Heart left ventricle (tissue), 16 donors: ENCODE measurements at regions not wholly inside any gene's neighbourhood (a gene's known extent, or its start where the extent isn't known, plus 50 kb on each side); places are given as distances from the start of the nearest gene placed in this dataset.

Source experiments
- ATAC-seq, 4 donors: fragments of 200-7000 bp; cut with Tn5 transposase; one replicate each; pipeline ENCODE4 v1.9.1; 2020 to 2022; ENCODE audit warnings: moderate library complexity in 4 of 4, mild to moderate bottlenecking in 3 of 4, moderate number of reproducible peaks in 1 of 4
- DNase-seq, 5 donors: peaks; one replicate each; pipeline ENCODE4 v3.0.0-alpha.2; 2020
- H3K27ac ChIP-seq, 12 donors: fragments of 200-600 bp; sonication (generic) in 4 of 12; one replicate each; pipeline versions ENCODE4 v1.5.0 to v1.8.0; 2016 to 2022; ENCODE audit warnings: mild to moderate bottlenecking in 2 of 12
- H3K27me3 ChIP-seq, 9 donors: fragments of 200-600 bp; sonication (generic) in 2 of 9; one replicate each; pipeline versions ENCODE4 v1.5.1 to v1.8.0; 2016 to 2022; ENCODE audit warnings: mild to moderate bottlenecking in 3 of 9
- H3K36me3 ChIP-seq, 9 donors: fragments of 200-600 bp; sonication (generic) in 2 of 9; one replicate each; pipeline versions ENCODE4 v1.5.0 to v1.8.0; 2018 to 2022; ENCODE audit warnings: mild to moderate bottlenecking in 2 of 9
- H3K4me1 ChIP-seq, 12 donors: fragments of 200-600 bp; sonication (generic) in 4 of 12; one replicate each; pipeline versions ENCODE4 v1.5.0 to v1.8.0; 2016 to 2022; ENCODE audit warnings: mild to moderate bottlenecking in 3 of 12
- H3K4me3 ChIP-seq, 12 donors: fragments of 200-600 bp; sonication (generic) in 4 of 12; one replicate each; pipeline versions ENCODE4 v1.5.0 to v1.8.0; 2017 to 2022; ENCODE audit warnings: mild to moderate bottlenecking in 9 of 12, moderate library complexity in 4 of 12
- H3K9me3 ChIP-seq, 12 donors: fragments of 200-600 bp; sonication (generic) in 4 of 12; one replicate each; pipeline versions ENCODE4 v1.5.0 to v1.8.0; 2016 to 2022; ENCODE audit warnings: mild to moderate bottlenecking in 1 of 12
- CTCF ChIP-seq, 12 donors: fragments of 200-600 bp; sonication (generic) in 4 of 12; IDR thresholded peaks; one replicate each; pipeline versions ENCODE4 v1.5.0 to v1.8.0; 2018 to 2022; ENCODE audit warnings: antibody characterized with exemption in 12 of 12, mild to moderate bottlenecking in 5 of 12
- POLR2A ChIP-seq, 2 donors: fragments of 450-650 bp; IDR thresholded peaks; one replicate each; pipeline ENCODE4 v1.6.1; 2017; ENCODE audit warnings: antibody characterized with exemption in 2 of 2, mild to moderate bottlenecking in 2 of 2, moderate library complexity in 2 of 2
- WGBS, 4 donors: extraction: QIAGEN DNeasy Blood & Tissue Kit in 2 of 4; methylation state at CpG; one replicate each; pipeline versions ENCODE4 v1.1.5 to v1.1.7; 2013 to 2018; 5-methylcytosine and 5-hydroxymethylcytosine counted together
- intact Hi-C, 10 donors: fragments of 100-400 bp; cut with DNase I; formaldehyde crosslinking; loops; one replicate each; pipeline versions ENCODE4 v1.11.1 to v1.14.2; 2022
- donor health status: ischemic (EF 13 %, LVEDD 7.1; RV severe dilation, severe dysfunction).
- donor health status: healthy with polysubstance abuse.
- donor health status: DM: no; HTN: yes; CAD: no.
- donor health status: DM: no; HTN: no; CAD: no.
- donor health status: ischemic (EF 25% LVEDD 6.9; RV normal size, moderate dysfunction).
- donor health status: ischemic (EF 25% LVEDD 5.7; RV mildly dilated, moderate dysfunction).
- donor health status: healthy.
- donor health status: DM: yes; HTN: yes; CAD: no.
- donor health status: ischemic (EF 35%, LVEDD 5.7; RV mildly dilated, moderate dysfunction).
- donor health status: nonischemic (EF 11% LVEDD 7.7; RV severe dilation, severe dysfunction).
- donor health status: DM: yes; HTN: yes; CAD: no.
- donor health status: PGD.
- donor health status: ischemic (EF 29% LVEDD 5.4; RV normal size, mild dysfunction).
- donor health status: nonischemic (EF 23%, LVEDD 6.1; RV moderate dilation, normal function).

GRCh38 chr5:161600156-161600555 is 53.6 kb upstream of the GABRB2 start:
- ATAC-seq, result no peak

DNA sequence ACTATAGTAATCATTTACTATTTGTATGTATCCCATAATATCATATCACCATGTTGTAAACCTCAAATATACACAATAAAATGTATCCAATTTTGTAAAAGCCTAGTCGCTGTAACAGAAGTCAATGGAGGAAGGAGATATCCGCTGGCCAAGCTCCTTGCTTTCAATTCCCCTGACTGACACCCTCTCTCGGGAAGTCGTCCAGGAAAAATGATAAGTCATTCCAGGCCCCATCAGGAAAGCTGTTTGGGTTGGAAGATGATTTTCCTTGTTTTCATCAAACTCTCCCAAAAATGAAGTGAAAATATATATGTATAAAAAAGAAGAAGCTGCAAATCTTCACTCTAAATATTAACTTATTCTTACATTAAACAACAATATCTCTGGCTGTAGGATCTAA is 52.2 kb upstream of the GABRB2 start:
- DNase-seq (no peak), ATAC-seq (no peak)
- H3K27ac ChIP-seq, result no peak overlapping the region
- intact Hi-C loops, result no loop called here
- WGBS, 4 donors, result 50 to 63% (median 57%) methylated on average over 4 of the region's 4 CpGs
- H3K4me3 ChIP-seq, result no peak overlapping the region
- peaks cover 0 to 2% (median 0%) of the 10 kb centered on the region in 12 donors for H3K9me3 ChIP-seq
- H3K36me3 ChIP-seq, result no peaks in the 10 kb centered on the region
- no peak for TF ChIP-seq CTCF (IDR thresholded peaks at IDR 0.05)
- no peak for TF ChIP-seq POLR2A (IDR thresholded peaks at IDR 0.05)
- no peaks in the 10 kb centered on the region for H3K4me1 ChIP-seq
- H3K27me3 ChIP-seq, result no peaks in the 10 kb centered on the region

More at GRCh38 chr5:161600156-161600555, 53.6 kb upstream of the GABRB2 start:
- DNase-seq, result no peak
- Histone ChIP-seq H3K4me3 (no peak overlapping the region), H3K4me1 (no peaks in the 10 kb centered on the region), H3K9me3 (peaks cover 0 to 2% (median 0%) of the 10 kb centered on the region in 12 donors), H3K27me3 (no peaks in the 10 kb centered on the region), H3K36me3 (no peaks in the 10 kb centered on the region), H3K27ac (no peak overlapping the region)
- 63 to 70% (median 66%) methylated on average over 3 of the region's 3 CpGs for WGBS, 4 donors
- TF ChIP-seq CTCF (IDR thresholded peaks at IDR 0.05) (no peak), POLR2A (IDR thresholded peaks at IDR 0.05) (no peak)
- intact Hi-C loops, result no loop called here
